ENCODE measurements at regions not wholly inside any gene's neighbourhood (a gene's known extent, or its start where the extent isn't known, plus 50 kb on each side); places are given as distances from the start of the nearest gene placed in this dataset.
A peak's percentile ranks its signal among the peaks of the same experiment; 100 is the strongest.
"Not testable (repeated sequence)": the region's sequence is repeated elsewhere in the genome, so short reads cannot be mapped to it uniquely, and the experiment has no call there.

DNA sequence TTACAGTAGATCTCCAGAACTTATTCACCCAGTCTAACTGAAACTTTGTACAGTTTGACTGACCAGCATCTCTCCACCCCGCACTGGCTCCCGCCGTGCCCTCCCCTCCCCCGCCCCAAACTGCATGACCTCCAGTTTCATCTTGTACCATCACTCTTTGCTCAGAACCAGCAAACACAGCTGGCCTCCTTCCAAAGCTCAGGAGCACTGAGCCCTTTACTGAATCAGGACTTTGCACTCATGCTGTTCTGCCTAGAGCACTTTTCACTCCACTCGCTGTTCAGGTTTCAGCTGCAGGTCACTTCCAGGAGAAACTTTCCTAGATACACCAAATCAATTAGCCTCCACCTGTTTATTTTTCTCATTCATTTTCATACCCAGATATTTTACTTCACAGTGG is 455.3 kb upstream of the PDE3A start:
- no peak for DNase-seq

DNA sequence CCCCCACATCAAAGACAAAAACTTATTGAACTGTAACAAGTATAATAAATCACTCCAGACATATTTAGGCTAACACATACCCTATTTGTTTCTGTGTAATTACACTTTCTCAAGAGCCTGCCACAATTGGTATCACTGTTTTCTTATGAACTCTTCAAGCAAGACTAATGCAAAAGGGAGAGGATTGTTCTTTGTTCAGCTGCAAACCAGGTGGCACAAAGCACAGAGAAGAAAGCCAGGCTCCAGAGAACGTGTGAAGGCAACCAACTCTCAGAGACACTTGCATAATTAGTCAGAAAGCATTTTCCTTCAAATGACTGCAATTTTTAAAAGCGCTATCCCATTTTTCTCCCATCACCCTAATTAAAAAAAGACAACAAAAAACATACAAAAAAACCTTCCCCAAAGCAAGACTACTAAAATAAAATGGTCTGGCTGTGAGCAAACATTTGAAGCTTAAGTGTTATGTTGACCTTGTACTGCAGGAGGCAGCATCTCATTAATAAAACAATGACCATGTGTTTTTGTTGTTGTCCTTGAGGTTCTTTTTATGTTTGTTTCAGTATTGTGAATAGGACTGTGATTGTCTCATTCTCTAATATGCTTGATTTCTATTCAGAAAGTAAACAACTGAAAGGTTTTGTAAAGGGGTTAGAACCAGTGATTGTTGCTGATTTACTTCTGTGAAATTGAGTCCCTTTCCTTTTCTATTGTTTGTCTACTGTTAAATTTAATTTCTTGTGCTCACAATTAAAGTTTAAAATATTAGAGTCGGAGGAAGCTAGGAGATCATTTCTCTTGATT is 452.7 kb upstream of the PDE3A start:
- DNase-seq = peak; percentile 64

DNA sequence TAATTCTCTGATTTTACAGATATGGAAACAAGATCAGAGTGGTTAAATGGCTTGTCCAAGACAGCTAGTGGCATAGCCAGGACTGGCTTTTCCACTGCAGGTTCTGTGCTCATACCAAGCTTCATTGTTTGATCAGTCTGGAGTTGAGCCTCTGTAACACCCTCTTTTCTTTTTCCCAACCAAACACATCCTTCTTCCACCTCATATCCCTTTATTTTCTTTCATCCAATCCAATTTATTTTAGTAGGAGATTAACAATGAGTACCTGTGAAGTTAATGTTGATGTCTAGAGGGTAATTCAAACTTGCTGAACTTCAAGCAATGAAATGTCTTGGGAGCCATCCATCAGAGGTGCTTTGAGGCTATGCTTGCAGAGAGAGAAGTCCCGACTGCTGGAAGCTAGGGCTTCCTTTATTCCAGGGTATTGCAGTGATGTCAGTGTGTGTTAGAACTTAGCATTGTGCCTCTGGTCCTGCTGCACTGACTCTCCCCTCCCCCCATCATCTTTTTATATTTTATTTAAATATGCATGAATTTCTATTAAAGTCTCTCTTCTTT is 452.1 kb upstream of the PDE3A start:
- DNase-seq = no peak

DNA sequence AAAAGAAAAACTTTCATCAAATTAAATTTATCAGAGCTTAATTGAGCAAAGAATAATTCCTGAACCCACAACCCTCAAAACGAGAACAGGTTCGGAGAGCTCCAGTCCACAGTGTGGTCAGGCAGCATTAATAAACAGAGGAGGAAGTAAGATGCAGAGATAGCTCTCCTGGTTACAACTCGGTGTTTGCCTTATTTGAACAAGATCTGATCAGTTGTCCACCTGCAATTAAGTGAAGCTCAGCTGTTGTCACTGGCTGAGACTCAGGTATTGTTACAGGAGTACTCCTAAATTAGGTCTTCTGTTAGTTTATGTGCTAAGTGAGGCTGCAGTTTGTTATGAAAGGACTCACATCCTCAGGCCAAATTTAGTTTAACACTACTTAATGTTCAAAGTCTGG is 451.4 kb upstream of the PDE3A start:
- no peak for DNase-seq

DNA sequence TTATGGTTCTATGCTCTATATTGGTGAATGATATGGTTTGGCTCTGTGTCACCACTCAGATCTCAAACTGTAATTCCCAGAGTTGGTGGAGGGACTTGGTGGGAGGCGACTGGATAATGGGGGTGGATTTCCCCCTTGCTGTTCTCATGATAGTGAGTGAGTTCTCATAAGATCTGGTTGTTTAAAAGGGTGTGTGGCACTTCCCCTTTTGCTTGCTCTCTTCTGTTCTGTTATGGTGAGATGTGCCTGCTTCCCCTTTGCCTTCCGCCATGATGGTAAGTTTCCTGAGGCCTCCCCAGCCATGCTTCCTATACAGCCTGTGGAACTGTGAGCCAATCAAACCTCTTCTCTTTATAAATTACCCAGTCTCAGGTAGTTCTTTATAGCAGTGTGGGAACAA is 446.6 kb upstream of the PDE3A start:
- not testable (repeated sequence) for DNase-seq

DNA sequence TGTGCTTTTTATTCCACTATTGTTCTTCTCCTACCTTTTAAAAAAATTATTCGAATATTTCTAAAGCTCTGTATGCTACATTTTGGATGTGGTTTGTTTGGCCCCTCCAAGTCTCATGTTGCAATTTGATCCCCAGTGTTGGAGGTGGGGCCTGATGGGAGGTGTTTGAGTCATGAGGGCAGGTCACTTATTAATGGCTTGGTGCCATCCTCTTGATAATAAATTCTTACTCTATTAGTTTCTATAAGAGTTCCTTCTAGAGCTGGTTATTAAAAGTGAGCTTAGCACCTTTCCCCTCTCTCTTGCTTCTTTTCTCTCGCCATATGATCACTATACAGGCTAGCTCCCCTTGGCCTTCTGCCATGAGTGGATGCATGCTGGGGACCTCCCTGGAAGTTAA is 445.6 kb upstream of the PDE3A start:
- no peak for DNase-seq

DNA sequence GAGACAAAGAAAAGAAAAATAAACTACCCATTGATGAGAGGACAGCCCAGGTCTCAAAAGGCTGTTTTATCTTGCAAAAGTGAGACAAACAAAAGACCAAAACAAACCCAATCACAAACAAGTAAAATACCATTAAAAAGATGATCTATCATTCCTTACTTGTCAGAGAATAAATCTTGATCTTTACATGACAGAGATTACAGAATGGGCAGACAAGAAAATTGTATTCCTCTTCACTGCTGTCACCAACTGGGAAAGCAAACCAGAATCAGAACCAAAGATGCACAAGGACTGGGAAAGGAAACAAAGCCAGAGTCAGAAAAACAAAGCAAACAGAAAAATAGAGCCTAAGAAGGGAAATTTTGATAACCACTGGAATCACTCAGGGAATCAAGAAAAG is 444.0 kb upstream of the PDE3A start:
- no peak for DNase-seq

DNA sequence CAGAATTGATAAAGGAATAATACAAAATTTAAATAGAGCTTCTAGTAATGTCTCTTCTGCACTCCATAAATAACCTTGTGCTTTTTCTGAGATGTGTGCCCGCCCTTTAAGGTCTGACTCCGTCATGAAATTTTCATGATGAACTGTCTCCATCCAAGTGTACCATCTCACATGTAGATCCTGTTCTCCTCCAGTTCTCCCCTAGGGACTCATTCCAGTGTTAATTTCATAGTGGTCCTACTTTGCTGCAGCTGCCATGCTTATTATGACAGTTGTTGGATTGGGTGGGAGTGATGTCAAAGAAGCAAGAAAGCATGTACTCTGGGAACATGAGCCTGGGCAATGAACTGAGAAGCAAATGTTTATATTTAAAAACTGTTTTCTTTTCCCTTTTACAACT is 442.5 kb upstream of the PDE3A start:
- no peak for DNase-seq

DNA sequence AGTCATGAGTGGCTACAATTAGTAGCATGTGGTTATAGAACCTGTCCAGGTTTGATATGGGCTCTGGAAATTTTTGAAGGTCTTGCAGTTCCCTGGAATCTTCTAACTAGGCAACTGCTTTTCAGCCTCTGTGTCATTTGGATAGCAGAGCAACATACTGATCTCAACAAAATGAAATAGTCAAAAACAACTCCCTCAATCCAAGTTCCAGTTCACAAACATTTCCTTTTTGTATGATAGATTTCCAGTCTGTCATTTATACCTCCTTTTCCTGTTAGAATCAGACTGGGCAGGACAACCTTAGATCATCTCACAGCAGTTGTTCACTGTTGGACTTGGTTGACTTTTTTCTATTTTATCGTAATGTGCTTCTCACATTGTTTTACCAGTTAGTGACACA is 442.1 kb upstream of the PDE3A start:
- no peak for DNase-seq

DNA sequence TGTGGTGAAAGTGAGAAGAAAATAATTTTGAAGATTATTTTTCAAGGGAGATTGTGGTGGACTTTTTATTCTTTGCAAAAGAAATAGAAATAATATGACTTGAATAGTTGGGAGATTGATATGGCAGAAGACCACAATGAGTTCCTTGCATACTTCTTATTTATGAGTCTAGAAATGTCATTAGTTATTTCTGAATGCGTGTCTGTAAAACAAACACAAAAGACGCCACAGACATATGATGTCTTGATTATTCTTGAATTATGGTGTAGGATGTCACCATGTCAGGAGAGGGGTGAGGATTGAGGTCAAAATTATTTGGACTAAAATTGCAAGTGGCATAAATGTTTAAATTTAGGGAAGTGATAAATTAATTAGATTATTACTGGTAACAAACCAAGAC is 440.7 kb upstream of the PDE3A start:
- DNase-seq = no peak

DNA sequence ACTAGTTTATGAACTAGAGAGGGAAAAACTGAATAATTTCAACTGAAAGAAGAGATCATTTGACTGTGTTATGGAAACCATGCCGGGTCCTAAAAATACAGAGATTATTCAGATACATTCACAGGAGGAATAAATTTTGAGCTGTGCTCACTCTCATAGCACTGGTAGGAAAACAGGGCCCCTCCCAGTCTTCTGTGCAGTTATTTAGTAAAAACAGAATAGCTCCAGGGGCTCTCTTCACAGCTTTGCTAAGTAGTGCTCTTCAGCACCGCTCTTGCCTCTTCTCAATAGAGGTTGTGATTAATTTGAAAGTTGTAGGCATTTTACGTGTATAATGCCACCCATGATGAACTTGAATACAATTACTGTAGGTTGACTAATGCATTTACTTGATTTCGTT is 435.9 kb upstream of the PDE3A start:
- no peak for DNase-seq

DNA sequence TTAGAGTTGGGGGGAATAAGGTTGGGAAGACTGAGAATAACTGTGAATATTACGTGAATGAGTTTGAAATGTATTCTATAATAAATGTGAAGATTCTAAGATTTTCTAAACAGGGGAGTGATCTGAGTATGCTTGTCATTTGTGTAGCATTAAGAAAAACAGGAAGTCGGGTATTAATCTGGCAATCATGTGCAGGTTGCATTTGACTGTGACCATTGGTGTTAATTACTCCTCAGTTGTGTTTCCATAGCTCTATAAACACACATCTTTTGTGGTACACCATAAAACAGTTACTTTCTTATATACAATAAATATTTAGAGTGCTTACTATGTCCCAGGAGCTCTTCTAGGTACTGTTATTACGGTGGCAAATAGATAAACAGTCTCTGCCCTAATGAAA is 434.4 kb upstream of the PDE3A start:
- no peak for DNase-seq

DNA sequence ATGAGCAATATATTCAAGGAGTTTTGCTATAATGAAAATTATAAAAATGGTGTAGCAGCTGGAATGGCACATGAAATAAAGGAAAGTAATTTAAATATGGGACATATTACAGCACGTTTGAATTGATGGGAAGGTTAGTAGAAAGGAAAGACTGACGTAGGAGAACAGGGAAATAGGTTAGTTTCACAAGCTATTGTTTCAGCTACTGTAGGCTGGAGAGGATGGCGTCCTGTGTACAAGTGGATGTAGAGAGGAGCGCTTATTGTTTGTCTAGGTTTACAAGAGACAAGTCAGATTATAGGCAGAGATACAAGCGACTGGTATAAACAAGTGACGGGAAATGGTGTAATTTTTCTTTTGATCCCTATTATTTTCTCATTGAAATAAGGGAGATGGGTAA is 431.2 kb upstream of the PDE3A start:
- no peak for DNase-seq

DNA sequence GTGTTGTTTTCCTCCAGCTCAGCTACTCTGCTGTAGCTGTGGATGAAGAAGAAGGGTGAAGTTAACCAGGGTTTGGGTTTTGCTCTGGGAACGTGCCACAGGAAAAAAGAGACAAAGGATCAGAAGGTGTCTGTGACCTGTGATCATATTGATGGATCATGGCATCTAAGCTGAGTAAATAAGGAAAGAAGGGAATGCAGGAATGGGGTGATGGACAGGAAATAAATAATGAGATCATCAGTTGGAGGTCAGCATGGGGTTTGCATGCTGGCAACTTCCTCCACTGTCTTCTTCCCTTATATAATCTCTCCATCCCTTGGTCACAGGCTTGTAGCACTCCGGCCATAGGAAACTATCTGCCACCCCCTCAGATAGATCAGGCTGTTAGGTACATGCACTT is 430.3 kb upstream of the PDE3A start:
- DNase-seq = no peak

DNA sequence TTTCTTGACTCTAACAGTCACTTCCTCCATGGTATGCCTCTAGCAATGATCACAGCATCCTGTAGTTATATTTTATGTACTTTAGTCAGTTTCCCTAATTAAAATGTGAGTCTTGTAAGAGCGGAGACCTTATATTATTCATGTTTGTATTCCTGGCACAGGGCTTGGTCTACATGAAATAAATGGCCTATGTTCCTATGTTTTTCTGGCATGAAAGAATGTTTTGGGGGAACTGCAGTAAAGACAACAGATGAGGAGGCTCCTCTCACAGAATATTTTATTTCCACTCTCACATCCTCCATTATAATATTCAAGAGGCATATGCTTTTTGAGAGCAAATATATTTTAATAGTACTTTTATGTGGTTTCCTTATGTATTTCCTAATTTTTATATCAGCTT is 429.8 kb upstream of the PDE3A start:
- DNase-seq = no peak

DNA sequence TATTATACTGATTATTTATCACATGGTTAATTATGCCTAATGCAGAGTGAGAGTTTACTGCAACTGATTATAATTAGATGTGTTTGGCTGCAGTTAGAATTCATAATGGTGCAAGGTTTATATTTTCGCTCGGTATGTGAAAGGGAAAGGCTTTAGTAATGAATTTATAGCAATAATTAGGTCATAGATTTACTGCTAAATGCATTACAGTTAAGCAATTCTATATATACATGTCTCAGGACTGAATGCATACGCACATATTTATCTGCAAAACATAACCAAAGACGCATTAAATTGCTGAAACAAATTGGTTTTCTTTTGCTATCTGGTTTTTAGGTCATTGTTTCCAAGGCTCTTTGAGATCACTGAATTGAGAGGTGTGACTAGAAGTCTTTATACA is 428.1 kb upstream of the PDE3A start:
- no peak for DNase-seq

DNA sequence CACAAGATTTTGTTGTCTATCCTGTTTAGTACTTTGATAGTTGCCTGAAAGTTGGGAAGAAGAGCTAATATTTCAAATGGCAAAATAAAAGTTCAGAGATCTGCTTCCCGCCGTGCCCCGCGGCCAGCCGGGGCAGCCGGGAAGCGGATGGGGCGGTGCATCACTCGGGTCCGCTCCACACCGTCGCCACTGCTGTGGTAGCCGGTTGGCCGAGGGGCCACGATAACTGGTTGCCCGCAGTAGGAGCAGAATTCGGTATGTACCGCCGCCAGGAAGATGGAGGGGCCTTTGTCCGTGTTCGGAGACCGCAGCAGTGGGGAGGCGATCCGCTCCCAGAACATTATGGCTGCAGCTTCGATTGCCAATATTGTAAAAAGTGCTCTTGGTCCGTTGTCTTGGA is 427.2 kb upstream of the PDE3A start:
- no peak for DNase-seq

DNA sequence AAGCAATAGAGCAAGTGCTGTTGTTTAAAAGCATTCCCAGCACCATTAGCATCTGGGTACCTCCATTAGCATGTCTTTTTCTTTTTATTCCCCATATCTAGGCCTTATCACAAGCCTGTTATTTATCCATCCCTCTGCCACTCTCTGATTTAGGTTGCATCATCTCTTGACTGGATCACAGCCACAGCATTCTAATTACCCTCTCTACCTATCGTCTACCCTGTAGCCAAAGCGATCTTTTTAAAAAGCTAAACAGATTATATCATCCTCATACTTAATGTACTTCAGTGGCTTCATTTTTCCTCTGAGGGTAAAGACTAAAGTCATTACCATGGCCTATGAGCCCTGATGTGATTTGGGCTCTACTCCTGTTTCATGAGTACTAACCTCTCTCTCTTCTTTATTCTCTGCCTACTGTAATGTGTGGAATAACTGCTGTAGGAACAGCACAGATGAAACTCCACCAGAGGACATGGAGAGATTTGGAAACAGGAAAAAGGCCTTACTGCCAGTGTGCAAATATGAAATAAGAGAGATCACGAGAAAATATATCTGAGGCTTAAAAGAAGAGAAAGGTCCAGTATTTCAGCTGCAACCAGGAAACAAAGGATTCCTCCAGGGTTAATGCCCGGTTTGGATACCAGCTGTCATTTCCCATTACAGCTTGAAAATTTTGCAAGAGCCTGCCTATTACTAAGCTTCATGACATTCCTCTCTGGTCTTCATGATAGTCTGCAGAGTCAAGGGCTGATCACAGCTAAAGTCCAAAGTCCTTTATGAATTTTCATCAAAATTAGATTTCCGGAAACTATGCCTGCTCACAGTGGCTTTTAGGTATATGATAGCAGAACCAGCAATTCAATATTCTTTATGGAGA is 422.5 kb upstream of the PDE3A start:
- no peak for DNase-seq

DNA sequence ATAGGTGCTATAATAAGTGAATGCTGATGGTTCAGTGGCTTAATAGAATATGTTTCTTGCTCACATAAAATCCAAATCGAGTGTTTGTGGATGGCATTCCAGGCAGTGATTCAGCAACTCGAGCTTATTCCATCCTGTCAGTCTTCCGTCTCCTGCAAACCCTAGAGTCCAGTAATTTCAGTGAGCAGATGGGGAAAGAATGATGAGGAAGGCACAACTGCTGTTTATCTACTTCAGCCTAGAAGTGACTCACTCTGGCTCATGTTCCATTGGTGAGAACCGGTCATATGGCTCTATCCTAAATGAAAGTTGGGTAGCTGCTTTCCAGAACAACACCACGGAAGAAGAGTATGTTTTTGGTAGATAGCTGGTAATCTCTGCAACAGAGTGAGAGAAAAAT is 421.8 kb upstream of the PDE3A start:
- no peak for DNase-seq

DNA sequence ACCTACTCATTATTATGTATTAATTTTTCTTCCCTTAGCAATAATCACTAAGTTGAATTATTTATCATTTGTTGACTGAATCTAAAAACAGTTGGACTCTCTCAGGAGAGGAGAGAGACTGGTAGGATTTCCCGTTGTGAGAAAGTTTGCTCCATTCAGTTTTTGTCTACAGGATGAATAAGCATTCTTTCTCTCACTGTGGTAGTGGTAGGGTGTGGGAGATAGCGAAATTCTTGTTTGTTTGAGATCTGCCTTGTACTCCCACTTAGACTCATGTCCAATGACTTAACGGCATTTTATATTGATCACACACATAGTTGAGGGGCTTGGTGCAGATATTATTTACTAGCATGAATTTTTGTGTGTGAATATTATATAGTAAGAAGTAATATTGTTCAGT is 421.0 kb upstream of the PDE3A start:
- DNase-seq = no peak

DNA sequence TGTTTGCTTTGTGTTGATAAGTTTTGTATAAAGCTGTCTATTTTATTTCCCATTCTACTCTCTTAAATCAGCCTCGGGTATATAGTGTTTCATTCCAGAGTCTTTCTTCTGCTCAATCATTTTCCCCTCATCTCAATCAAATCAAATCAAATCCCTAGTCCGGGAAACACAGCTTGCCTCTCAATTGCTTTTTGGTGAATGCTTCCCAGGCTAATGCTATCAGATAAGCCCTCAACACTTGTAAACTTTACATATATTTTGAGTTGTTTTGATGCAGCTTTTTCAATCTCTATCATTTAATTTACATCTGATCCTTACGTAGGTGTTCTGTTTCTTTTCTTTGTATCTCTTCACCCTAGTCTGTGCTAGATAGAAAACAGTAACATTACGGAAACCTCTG is 416.7 kb upstream of the PDE3A start:
- DNase-seq = no peak

DNA sequence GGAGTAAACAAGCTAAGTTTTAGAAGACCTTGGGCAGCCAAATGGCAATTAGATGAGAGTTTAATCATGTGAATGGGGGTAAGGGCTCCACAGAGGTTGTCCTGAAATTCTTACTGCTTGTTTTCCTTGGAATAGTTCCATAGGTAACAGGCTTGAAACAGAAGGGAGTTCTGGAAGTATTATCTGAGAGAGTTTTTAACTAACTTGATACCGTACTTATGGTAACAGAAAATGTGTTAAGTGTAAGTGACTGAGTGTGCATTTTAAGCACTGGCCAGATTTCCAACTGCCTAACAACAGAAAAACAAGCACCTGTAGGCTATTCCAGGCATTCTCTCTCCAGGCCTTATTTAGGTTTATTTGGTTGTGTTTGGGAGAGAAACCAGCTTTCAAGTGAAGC is 414.6 kb upstream of the PDE3A start:
- no peak for DNase-seq

DNA sequence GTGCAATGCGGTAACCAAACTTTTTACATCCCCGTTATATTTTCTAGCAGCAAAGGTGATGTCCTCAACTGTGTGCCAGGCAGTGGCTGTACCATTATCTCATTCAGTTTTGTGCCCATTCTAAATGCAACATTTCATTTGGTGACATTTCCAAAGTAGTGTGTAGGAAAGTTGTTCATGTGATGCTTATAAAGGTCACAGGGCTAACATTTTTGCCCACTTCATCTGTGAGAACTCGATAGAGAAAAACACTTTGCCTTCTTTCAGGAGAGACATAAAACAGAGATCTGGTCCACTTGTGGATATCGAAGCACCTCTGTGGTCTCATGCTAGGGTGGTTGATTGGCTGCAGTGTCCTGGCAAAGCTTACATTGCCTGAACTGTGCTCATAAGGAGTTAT is 414.2 kb upstream of the PDE3A start:
- no peak for DNase-seq
